ENCODE measurements at regions not wholly inside any gene's neighbourhood (a gene's known extent, or its start where the extent isn't known, plus 50 kb on each side); places are given as distances from the start of the nearest gene placed in this dataset.

- DNase-seq (ENCODE audit: low read depth in 2 of 2) = no peak
Observed at GRCh38 chr12:90399357-90399756, 555.6 kb downstream of the CCER1 start.

- DNase-seq (ENCODE audit: low read depth in 2 of 2) = no peak
Observed at GRCh38 chr12:90398285-90398836, 556.6 kb downstream of the CCER1 start.

GRCh38 chr12:90396556-90396955 is 558.4 kb downstream of the CCER1 start:
- no peak for DNase-seq (ENCODE audit: low read depth in 2 of 2)

GRCh38 chr12:90393652-90394051 is 561.3 kb downstream of the CCER1 start:
- no peak for DNase-seq (ENCODE audit: low read depth in 2 of 2)

GRCh38 chr12:90393089-90393488 is 561.9 kb downstream of the CCER1 start:
- no peak for DNase-seq (ENCODE audit: low read depth in 2 of 2)

- DNase-seq (ENCODE audit: low read depth in 2 of 2) = no peak
Observed at GRCh38 chr12:90390947-90391346, 564.0 kb downstream of the CCER1 start.

- DNase-seq (ENCODE audit: low read depth in 2 of 2) = no peak
Observed at GRCh38 chr12:90368081-90368480, 586.9 kb downstream of the CCER1 start.

GRCh38 chr12:90366286-90366685 is 588.7 kb downstream of the CCER1 start:
- no peak for DNase-seq (ENCODE audit: low read depth in 2 of 2)

- no peak for DNase-seq (ENCODE audit: low read depth in 2 of 2)
Observed at GRCh38 chr12:90360300-90360699, 594.7 kb downstream of the CCER1 start.

- DNase-seq (ENCODE audit: low read depth in 2 of 2) = no peak
Observed at GRCh38 chr12:90355711-90356355, 599.1 kb downstream of the CCER1 start.

- DNase-seq (ENCODE audit: low read depth in 2 of 2) = no peak
Observed at GRCh38 chr12:90343966-90344365, 611.0 kb downstream of the CCER1 start.

GRCh38 chr12:90342081-90342480 is 612.9 kb downstream of the CCER1 start:
- no peak for DNase-seq (ENCODE audit: low read depth in 2 of 2)

GRCh38 chr12:90339837-90340236 is 615.1 kb downstream of the CCER1 start:
- DNase-seq (ENCODE audit: low read depth in 2 of 2) = no peak

- no peak for DNase-seq (ENCODE audit: low read depth in 2 of 2)
Observed at GRCh38 chr12:90338365-90338764, 616.6 kb downstream of the CCER1 start.

- DNase-seq (ENCODE audit: low read depth in 2 of 2) = no peak
Observed at GRCh38 chr12:90337018-90337417, 618.0 kb downstream of the CCER1 start.

- no peak for DNase-seq (ENCODE audit: low read depth in 2 of 2)
Observed at GRCh38 chr12:90335566-90335965, 619.4 kb downstream of the CCER1 start.

- no peak for DNase-seq (ENCODE audit: low read depth in 2 of 2)
Observed at GRCh38 chr12:90333939-90334338, 621.0 kb downstream of the CCER1 start.

- DNase-seq (ENCODE audit: low read depth in 2 of 2) = no peak
Observed at GRCh38 chr12:90333424-90333823, 621.6 kb downstream of the CCER1 start.

- no peak for DNase-seq (ENCODE audit: low read depth in 2 of 2)
Observed at GRCh38 chr12:90331821-90332220, 623.2 kb downstream of the CCER1 start.

GRCh38 chr12:90331262-90331661 is 622.6 kb upstream of the ATP2B1 start:
- DNase-seq (ENCODE audit: low read depth in 2 of 2) = no peak

GRCh38 chr12:90327793-90328743 is 619.4 kb upstream of the ATP2B1 start:
- no peak for DNase-seq (ENCODE audit: low read depth in 2 of 2)

- DNase-seq (ENCODE audit: low read depth in 2 of 2) = no peak
Observed at GRCh38 chr12:90323217-90323616, 614.6 kb upstream of the ATP2B1 start.

GRCh38 chr12:90322006-90322405 is 613.4 kb upstream of the ATP2B1 start:
- DNase-seq (ENCODE audit: low read depth in 2 of 2) = no peak

Measured in stimulated activated CD8-positive, alpha-beta memory T cell treated with anti-CD3 and anti-CD28 coated beads, Interleukin-15, amount 100 ng/mL, for 4 hours (primary cell).